RPMI8226 (cell line): ENCODE measurements at regions not wholly inside any gene's neighbourhood (a gene's known extent, or its start where the extent isn't known, plus 50 kb on each side); places are given as distances from the start of the nearest gene placed in this dataset.

Experiments
- DNase-seq: peaks from one replicate; pipeline ENCODE4 v3.0.0-alpha.2; 2015

DNA sequence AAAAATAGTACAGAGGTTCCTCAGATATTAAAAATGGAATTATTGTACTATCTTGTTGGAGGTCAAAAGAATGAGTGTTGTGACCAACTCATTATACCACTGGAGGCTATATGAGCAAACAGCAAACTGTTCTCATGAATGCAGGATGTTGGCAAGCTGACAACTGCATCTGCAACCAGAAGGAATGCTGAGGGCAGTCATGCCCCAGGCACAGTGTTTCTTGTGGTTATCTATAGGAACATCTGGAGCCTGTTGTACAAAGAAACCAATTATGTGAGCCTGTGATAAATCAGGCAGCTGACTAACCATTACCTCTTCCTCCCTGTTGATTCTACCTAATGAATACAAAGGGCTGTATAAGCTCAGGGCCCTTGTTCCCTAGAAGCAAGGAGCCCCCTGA lies 2057.1 kb downstream of the TP53TG3F start:
- DNase-seq: peak; percentile 48

DNA sequence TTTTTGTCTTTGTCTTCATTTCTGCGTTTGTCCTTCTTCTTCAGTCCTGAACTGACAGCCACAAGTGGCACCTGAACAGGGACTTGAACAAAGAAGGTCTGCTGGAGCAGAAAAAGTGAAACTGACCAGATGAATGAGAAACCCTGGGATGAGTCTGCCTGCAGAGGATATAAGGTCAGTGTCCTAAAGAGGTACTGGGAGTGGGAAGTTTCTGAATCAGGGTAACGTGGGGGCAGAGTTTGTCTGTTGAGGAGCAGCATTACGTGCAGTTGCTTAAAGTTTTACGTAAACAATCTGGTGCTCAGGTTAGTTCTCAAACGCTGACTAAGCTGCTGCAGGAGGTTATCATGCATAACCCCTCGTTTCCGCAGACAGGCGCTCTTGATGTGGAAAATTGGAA lies 2057.6 kb downstream of the TP53TG3F start:
- DNase-seq: no peak

DNA sequence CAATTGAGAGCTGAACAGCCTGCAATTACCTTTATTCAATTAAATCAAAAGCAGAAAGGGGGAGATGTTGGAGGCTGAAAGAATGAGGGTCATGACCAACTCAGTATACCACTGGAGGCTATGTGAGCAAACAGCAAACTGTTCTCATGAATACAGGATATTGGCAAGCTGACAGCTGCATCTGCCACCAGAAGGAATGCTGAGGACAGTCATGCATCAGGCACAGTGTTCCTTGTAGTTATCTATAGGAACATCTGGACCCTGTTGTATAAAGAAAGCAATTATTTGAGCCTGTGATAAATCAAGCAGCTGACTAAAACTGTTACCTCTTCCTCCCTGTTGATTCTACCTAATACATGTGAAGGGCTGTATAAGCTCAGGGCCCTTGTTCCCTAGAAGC lies 2064.6 kb downstream of the TP53TG3F start:
- DNase-seq: no peak

DNA sequence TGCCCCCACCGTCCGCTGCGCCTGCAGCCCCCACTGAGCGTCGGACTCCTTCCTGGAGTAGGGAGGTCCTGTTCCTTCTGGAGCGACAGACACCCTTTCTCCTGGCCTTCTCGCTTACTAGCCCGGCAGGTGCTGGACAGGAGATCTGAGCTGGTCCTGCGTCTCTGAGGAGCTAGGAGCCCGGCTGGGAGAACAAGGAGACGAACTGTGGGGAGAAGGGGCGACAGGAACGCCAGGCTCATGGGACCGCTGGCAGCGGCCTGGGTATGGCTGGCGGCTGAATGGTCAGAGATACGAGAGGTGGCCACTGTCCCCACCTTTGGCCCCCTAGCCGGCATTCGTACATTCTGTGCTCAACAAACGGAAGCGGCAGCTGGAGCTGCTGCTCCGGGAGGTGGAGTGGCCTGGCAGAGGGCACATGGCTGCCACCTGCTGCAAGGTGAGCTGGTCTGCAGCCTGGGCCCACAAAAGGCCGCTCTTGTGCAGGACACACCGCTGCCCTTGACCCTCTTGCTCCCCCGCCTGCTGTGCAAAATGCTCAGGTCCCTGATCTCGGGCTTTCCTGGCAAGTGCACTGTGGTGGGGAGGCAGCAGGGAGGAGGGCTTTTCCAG lies 2066.7 kb downstream of the TP53TG3F start:
- peak; percentile 76 for DNase-seq

DNA sequence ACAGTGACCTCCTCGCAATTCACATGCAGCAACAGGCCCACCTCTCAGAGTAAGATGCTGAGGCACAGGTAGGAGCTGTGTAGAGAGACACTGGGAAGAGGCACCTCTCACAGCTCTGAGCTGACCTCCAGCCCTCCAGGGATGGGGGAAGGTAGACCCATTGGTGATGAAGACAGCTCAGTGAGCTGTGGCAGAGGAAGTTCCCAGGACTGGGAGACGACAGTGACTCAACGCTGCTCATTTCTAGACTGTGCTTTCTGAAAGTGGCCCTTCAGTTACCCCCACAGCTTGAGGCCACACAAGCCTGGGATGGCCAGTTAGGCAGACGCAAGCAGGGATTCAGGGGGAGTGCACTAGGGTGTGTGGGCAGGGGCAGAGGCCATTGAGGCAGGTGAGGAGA lies 2073.2 kb downstream of the TP53TG3F start:
- no peak for DNase-seq

DNA sequence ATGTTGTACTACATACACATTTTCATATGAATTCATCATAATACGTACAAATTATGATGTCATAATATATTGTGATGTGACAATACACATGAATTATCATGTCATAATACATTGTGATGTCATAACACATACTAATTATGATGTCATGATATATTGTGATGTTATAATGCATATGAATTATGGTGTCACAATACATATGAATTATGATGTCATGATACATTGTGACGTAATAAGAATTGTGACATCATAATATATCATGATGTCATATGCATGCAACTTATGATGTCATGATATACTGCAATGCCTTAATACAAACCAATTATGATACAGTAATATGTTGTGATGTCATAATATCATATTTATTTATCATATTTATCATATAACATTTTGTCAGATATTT lies 2074.3 kb downstream of the TP53TG3F start:
- no peak for DNase-seq

DNA sequence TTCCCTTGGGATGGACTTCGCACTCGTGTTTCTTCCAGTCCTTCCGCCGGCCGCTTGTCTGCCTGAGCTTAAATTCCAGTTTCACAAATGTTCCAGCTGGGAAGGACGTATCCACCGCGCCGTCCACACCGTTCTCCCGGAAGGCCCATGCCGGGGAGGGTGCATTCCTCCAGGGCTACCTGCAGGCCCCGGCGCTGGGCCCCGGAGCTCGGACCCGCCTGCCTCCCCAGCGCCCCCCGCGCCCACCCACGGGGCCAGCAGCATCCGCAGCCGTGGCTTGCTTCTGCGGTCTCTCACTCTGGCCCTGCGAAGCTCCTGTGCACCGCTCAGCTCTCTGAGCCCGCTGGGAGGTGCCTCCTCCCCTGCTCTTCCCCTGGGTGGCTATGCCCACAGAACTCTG lies 2084.1 kb downstream of the TP53TG3F start:
- no peak for DNase-seq

DNA sequence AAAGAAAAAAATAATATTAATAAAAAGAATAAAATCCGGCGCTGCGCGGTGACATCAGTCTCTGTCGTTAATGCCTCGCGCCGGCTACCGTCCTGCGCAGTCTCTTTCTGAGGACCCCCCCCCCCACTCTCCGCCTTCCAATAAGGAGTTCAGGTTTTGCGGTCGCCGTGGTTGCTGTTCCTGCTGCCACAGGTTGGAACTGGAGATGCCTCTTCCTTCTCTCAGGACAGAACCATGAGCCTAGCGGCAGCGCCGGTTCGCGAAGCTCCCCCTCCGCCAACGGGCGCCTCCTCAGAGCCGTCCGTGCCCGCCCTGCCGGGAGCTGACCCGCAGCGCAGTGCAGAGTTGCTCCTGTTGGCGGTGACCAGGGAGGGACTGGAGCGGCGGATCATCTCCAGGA lies 2093.4 kb downstream of the TP53TG3F start:
- no peak for DNase-seq

DNA sequence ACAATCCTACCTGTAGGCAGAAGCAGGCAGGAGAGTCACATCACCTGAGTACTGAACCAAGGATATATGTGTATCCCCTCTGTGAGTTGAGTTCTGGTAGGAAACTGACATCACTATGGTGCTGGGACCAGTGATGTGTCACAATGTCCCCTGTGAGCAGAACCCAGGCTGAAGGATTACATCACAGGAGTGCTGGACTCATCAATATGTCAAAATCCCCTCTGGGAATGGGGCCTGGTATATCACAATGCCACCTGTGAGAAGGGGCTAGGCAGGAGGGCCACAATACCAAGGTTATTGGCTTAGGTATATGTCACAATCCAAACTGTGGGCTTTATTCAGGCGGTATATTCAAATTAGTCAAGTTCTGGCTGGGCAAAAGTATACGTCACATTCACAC lies 2098.3 kb downstream of the TP53TG3F start:
- DNase-seq: no peak

DNA sequence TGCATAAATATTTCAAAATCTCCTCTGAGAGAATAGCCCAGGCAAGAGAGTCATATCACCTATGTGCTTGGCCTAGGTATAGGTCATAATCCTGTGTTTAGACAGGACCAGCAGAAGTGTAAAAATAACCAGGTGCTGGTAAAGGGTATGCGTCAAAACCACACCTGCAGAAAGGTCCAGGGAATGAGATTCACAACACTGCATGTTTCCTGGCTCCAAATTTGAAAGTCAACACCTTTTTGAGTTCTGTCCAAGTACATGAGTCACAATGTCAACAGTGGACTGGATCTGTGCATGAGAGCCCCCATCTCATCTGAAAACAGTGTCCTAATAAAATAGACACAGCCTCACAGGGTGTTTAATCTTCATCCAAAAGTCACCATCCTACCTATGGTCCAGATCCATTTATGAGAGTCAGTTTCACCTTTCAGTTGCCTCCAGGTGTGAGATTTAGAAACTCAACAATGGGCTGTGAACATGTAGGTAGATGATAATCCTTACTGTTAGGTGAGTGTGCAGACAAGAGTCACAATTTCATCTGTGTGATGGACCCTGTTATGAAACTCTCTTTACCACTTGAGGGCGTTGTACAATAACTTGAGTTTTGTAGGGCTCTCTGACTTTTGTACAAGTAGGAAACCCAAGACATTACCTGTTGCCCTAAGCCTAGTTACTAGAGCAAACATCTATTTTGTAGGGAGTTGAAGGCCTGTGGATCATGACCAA lies 2100.7 kb downstream of the TP53TG3F start:
- peak; percentile 48 for DNase-seq

DNA sequence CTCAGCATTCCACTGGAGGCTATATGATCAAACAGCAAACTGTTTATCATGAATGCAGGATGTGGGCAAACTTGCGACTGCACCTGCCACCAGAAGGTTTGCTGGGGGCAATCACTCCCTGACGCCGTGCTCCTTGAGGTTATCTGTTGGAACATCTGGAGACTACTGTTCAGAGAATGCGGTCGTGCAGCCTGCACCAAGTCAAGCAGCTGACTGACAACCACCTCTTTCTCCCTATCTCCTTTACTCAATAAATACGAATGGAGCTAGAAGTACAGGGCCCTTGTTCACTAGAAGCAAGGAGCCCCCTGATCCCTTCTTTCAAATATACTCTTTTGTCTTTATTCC lies 2101.2 kb downstream of the TP53TG3F start:
- DNase-seq: peak; percentile 43

DNA sequence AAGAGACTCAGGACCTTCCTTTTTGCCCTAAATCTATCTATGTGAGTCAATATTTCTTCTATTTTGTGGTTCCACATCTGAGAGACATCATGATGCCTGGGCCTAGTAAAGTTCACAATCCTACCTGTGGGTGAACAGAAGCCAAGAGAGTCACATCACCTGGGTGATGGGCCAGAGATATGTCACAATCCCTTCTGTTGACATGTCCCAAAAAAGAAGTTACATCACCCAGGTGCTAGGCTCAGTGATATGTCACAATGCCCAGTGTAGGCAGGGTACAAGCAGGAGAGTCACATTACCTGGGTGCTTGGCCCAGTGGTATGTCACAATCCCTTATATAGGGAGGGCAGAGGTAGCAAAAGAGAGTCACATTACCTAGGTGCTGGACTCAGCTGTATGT lies 2101.9 kb downstream of the TP53TG3F start:
- DNase-seq: no peak

DNA sequence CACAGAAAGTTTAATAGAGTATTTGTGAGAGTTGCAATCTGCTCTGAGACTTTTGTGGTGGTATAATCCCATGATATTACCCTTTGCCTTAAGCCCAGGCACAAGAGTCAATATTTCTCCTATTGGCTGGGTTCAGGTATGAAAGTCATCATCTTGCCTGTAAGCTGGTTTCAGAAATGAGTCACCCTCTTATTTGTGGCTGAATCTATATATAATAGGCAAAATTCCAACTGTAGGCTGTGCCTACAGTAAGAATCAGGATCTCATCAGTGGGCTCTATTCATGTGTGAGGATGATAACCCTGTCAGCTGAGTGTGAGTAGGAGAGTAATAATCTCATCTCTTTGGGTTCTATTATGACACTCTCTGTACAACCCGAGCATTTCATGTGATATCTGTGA lies 2103.1 kb downstream of the TP53TG3F start:
- peak; percentile 12 for DNase-seq

DNA sequence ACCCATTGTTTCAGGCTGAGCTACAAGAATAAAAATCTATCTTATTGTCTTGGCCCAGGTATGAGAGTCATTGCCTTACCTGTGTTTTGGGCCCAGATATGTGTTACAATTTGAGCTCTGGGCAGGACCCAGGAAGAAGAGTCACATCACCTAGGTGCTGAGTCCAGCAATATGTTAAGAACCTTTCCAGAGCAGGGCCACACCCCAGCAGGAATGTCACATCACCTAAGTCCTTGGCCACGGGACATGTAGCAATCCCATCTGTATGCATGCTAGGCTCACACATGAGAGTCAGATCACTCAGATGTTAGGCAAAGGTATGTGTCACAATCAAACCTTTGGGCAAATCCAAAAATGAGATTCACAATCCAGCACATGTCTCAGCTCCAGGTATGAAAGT lies 2103.5 kb downstream of the TP53TG3F start:
- DNase-seq: no peak

DNA sequence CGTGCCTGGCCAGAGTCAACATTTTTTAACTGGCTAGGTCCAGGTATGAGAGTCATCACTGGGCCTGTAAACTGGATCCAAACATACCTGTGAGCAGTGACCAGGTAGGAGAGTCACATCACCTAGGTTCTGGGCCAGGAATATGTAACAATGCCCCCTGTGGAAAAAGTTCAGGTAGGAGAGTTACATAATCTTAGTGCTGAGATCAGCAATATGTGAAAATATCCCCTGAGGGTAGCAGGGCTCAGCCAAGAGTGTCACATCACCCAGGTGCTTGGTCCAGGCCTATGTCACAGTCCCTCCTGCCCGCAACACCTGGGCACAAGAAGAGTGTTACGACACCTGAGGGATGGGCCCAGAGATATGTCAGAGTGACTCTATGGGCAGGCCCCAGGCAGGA lies 2104.7 kb downstream of the TP53TG3F start:
- no peak for DNase-seq

DNA sequence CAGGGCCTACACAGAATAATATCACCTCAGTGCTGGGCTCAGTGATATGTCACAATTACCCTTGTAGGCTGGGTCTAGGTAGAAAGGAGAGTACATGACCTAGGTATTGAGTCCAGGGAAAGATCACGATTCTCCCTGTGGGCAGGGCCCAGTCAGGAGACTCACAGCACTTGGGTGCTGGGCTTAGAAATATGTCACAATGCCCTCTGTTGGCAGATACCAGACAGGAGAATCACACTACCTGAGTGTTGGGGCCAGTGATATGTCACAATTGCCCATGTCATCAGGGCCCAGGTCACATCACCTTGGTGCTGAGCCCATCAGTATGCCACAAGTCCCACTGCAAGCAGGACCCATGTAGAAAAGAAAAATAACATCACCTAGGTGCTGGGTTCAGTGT lies 2105.5 kb downstream of the TP53TG3F start:
- no peak for DNase-seq

DNA sequence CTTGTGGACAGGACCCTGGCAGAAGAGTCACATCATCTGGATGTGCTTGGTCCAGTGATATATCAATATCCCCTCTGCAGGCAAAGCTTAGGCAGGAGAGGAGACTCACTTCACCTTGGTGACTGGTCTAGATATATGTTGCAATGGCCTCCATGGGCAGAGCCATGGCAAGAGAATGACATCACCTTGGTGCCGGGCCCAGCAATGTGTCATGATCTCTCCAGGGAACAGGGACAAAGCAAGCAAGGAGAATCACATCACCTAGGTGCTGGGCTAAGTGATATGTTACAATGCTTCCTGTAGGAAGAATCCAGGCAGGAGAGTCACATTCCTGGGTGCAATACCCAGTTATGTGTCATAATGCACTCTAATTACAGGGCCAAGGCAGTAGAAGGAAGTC lies 2106.2 kb downstream of the TP53TG3F start:
- no peak for DNase-seq

DNA sequence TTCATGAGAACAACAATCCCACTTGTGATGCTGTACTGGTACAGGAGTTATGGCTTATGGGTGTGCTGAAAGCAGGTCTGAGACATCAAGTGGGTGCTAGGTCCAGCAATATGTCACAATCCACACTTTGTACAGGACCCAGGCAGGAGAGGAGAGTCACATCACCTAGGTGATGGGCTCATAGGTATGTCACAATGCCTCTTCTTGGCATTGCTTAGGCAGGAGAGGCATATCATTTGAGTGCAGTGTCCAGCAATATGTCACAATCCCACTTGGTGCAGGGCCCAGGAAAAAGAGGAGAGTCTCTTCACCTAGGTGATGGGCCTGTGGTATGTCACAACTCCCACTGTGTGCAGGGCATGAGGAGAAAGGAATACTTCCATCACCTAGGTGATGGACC lies 2110.0 kb downstream of the TP53TG3F start:
- no peak for DNase-seq

DNA sequence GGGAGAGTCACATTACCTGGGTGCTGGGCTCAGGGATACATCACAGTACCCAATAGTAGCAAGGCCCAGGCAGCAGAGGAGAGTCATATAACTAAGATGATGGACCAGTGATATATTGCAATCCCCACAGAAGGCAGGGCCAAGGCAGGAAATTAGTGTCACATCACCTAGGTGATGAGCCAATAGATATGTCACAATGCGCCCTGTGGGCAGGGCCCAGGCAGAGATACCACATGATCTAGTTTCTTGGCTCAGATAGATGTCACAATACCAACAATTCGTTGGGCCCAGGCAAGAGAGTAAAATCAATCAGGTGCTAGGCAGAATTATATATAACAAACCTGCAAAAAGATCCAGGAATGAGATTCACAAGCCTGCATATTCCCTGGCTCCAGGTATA lies 2111.5 kb downstream of the TP53TG3F start:
- DNase-seq: no peak

DNA sequence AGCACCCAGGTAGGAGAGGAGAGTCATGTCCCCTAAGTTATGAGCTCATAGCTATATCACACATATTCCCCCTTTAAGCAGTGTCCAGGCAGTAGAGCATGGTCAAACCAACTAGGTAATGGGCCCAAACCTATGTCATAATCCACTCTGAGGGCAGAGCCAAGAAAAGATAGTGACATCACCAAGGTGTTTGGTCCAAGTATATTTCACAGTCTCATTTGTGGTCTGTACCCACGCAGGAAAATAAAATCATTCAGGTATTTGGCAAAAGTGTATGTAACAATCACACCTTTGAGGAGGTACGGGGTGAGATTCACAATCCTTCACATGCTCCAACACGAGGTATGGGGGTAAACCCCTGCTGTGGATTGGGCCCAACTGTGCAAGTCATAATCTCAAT lies 2112.8 kb downstream of the TP53TG3F start:
- no peak for DNase-seq

DNA sequence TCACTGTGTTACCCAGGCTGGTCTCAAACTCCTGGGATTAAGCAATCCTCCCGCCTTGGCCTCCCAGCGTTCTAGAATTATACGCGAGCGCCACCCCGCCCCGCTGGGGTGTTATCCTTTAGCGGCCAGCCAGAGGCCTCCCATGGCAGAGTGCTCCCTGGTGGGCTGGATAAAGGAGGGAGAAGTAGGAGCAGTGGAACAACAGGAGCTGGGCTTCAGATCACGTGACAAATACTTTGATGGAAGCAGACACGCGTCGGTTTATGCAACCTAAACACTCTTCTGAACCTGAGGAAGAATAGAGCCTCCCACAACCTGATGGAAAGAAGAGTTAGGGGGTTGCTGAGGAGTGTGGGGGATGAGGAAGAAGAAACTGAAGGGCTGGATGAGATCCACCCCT lies 2114.0 kb downstream of the TP53TG3F start:
- no peak for DNase-seq

DNA sequence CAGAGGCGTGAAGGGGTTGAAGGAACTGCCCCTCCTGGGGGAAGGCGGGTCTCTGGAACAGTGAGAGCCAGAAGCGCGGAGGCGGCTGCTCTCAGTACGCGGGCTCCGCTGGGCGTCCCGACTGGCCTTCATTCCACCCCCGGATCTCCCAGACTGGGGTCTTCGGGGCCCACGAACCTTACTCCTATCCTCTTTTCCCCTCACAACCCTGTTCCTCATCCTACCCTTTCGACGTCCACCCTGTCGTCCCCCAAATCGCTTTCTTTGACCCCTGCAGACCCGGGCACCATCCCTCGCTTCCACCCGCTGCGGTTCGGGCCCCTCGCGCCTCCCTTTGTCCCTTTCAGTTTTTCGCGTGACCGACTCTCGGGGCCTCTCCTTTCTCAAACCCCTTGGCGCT lies 2114.6 kb downstream of the TP53TG3F start:
- DNase-seq: no peak

DNA sequence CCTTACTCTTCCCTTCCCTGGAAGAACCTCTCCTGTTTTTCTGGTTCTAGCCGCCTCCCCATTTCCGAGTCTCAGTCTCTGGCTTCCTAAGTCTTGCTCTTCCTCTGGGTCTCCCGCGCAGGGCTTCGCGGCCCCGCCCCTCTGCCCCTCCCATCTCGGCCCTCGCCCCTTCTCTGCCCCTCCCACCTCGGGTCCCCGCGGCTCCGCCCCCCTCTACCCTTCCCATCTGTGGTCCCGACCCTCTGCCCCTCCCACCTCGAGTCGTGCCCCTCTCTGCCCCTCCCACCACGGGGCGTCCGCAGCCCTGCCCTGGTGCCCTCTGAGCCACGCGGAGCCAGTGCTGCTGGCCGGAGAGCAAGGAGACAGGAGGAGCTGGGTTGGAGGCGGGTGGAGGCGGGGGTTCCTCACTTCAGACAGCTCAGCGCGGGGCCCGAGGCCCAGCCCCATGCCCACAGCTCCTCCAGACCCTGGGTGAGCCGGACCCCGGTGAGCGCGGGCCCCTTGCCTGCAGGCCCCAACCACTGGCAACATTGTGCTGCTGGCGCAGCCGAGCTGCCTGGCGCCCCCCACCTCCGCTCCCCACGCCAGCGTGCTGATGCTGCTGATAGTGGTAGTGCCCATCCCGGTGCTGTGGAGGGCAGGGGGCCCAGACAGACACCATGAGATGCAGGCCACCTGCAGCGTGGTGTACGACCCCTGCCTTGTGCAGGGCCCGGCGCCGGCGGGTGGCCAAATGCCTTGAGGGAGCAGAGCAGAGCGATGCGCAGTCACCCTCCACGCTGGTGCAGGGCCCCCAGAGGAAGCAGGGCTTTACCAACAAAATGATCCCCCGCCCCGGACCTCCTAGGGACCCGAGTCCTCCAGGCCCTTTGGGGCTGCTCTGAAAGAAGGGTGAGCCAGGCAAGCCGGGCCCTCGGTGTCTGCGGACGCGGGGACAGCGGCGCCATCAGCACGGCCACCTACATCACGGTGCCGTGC lies 2115.3 kb downstream of the TP53TG3F start:
- DNase-seq: peak; percentile 31

DNA sequence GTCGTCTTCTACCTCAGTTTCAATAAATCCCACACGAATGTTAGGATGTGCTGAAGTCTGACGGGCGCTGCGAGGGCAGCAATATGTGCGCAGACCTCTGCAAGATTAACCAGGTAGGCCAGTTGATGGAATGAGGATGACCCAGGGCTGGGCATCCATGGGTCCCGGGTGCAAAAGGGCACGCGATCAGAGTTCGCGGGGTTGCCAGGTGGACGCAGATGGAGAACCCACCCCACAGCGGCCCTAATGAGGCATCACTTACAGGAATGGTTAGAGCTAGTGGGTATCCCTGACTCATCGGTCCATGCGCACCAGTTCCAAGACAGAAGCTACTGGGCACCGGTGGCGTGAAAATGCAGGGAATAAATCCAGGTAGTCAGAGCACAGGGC lies 2116.0 kb downstream of the TP53TG3F start:
- no peak for DNase-seq
